Osteocyte (in vitro differentiated cells): ENCODE measurements at regions not wholly inside any gene's neighbourhood (a gene's known extent, or its start where the extent isn't known, plus 50 kb on each side); places are given as distances from the start of the nearest gene placed in this dataset.

ENCODE experiments used
- DNase-seq: peaks from one replicate; pipeline ENCODE4 v3.0.0; 2021; ENCODE audit warnings: mixed read lengths; ENCODE audit not compliant: unreplicated experiment; ENCODE audit errors: extremely low spot score
- H3K27ac Mint-ChIP-seq: one replicate; pipeline ENCODE4 v1.8.0; 2021; ENCODE audit warnings: mild to moderate bottlenecking, mixed read lengths; ENCODE audit not compliant: unreplicated experiment
- H3K27me3 Mint-ChIP-seq: one replicate; pipeline ENCODE4 v1.8.0; 2021; ENCODE audit warnings: mixed read lengths; ENCODE audit not compliant: unreplicated experiment
- H3K36me3 Mint-ChIP-seq: one replicate; pipeline ENCODE4 v1.8.0; 2021; ENCODE audit warnings: mixed read lengths; ENCODE audit not compliant: unreplicated experiment
- H3K4me1 Mint-ChIP-seq: one replicate; pipeline ENCODE4 v1.8.0; 2021; ENCODE audit warnings: mixed read lengths; ENCODE audit not compliant: unreplicated experiment
- H3K4me3 Mint-ChIP-seq: one replicate; pipeline ENCODE4 v1.8.0; 2021; ENCODE audit warnings: mild to moderate bottlenecking, moderate library complexity, mixed read lengths; ENCODE audit not compliant: unreplicated experiment
- H3K9me3 Mint-ChIP-seq: one replicate; pipeline ENCODE4 v1.8.0; 2021; ENCODE audit warnings: mixed read lengths; ENCODE audit not compliant: unreplicated experiment
- CTCF ChIP-seq: fragments of 200-600 bp; sonication (generic); IDR thresholded peaks from 2 replicates; pipeline ENCODE4 v1.5.0; 2021; ENCODE audit warnings: antibody characterized with exemption, mild to moderate bottlenecking, moderate library complexity

GRCh38 chr5:62077823-62078550, 228.0 kb upstream of the KIF2A start:
- no peak for DNase-seq
- Mint-ChIP-seq H3K4me1 (no peaks in the 10 kb centered on the region), H3K9me3 (no peaks in the 10 kb centered on the region), H3K27ac (no peak overlapping the region), H3K27me3 (peaks cover 5% of the 10 kb centered on the region), H3K4me3 (no peak overlapping the region), H3K36me3 (no peaks in the 10 kb centered on the region)
- no peak for TF ChIP-seq CTCF

GRCh38 chr5:62082370-62082801, 223.6 kb upstream of the KIF2A start:
- no peaks in the 10 kb centered on the region for H3K4me1 Mint-ChIP-seq
- no peak for DNase-seq
- no peak overlapping the region for H3K4me3 Mint-ChIP-seq
- H3K36me3 Mint-ChIP-seq, result no peaks in the 10 kb centered on the region
- no peak overlapping the region for H3K27ac Mint-ChIP-seq
- TF ChIP-seq CTCF, result no peak
- H3K9me3 Mint-ChIP-seq, result no peaks in the 10 kb centered on the region
- no peaks in the 10 kb centered on the region for H3K27me3 Mint-ChIP-seq

GRCh38 chr5:62083247-62083646, 222.8 kb upstream of the KIF2A start:
- Mint-ChIP-seq H3K4me3 (no peak overlapping the region), H3K9me3 (no peaks in the 10 kb centered on the region), H3K36me3 (no peaks in the 10 kb centered on the region), H3K4me1 (no peaks in the 10 kb centered on the region), H3K27ac (no peak overlapping the region), H3K27me3 (no peaks in the 10 kb centered on the region)
- no peak for DNase-seq
- TF ChIP-seq CTCF, result no peak

- no peaks in the 10 kb centered on the region for H3K9me3 Mint-ChIP-seq
- no peaks in the 10 kb centered on the region for H3K27me3 Mint-ChIP-seq
- H3K4me1 Mint-ChIP-seq, result no peaks in the 10 kb centered on the region
- no peak overlapping the region for H3K4me3 Mint-ChIP-seq
- no peak for TF ChIP-seq CTCF
- H3K27ac Mint-ChIP-seq, result no peak overlapping the region
- no peaks in the 10 kb centered on the region for H3K36me3 Mint-ChIP-seq
- DNase-seq, result no peak
These were observed 222.3 kb upstream of the KIF2A start for GRCh38 chr5:62083661-62084060.

- Mint-ChIP-seq H3K4me1 (no peaks in the 10 kb centered on the region), H3K27ac (no peak overlapping the region), H3K4me3 (no peak overlapping the region), H3K36me3 (no peaks in the 10 kb centered on the region), H3K9me3 (no peaks in the 10 kb centered on the region), H3K27me3 (no peaks in the 10 kb centered on the region)
- no peak for DNase-seq
- no peak for TF ChIP-seq CTCF
These were observed 221.6 kb upstream of the KIF2A start for GRCh38 chr5:62084391-62084790.
